ENCODE measurements at regions not wholly inside any gene's neighbourhood (a gene's known extent, or its start where the extent isn't known, plus 50 kb on each side); places are given as distances from the start of the nearest gene placed in this dataset.

DNA sequence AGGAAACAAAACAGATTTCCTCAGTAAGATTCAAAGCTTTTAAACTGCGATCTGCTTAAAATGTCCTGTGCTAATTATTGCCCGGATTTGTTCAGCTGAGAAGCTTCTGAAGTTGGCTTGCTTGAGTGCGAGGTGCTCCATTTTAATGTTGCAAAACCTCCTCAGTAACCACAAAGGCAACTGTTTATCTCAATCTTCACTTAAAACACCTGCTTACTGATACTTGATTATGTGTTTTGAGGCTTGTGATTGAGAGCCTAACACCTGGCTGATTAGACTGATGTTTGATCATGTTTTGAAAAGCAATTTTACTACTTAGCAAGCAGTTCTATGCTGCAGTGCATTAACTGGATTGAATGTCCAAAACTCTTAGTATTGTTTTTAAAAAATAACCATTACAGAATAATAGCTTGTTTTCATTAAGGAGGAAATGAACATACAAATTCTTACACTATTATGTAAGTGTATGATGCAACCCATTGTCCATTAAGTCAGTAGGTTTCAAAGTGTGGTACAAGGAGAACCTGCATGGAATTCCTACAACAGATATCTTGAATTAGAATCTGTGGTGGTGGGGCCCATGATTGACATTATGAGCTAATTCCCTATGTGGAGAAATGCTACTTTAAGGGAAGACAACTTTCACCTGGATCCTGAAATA, 96.9 kb upstream of the FAM180A start:
- no peak overlapping the region for H3K27ac ChIP-seq (ENCODE audit: low read length)
- ChIA-PET CTCF (no interaction called here), POLR2A (no interaction called here)
- intact Hi-C loops (cut with micrococcal nuclease; ENCODE audit: unreplicated experiment) (no loop called here), in situ Hi-C loops (cut with HindIII; ENCODE audit: low pct_unique_long_range_greater_than_20kb, low sequenced_read_pairs) (no loop called here)
- no peak for DNase-seq (ENCODE audit: low read depth, low spot score)
- TF ChIP-seq POLR2AphosphoS5 (IDR thresholded peaks at IDR 0.05; ENCODE audit: low read depth, low read length) (no peak), SIN3A (IDR thresholded peaks at IDR 0.05; ENCODE audit: borderline replicate concordance, insufficient read depth, low read depth, low read length) (no peak), TCF7L2 (IDR thresholded peaks at IDR 0.05; ENCODE audit: low read depth, low read length) (no peak)
- TF ChIP-seq, protein P1, sequence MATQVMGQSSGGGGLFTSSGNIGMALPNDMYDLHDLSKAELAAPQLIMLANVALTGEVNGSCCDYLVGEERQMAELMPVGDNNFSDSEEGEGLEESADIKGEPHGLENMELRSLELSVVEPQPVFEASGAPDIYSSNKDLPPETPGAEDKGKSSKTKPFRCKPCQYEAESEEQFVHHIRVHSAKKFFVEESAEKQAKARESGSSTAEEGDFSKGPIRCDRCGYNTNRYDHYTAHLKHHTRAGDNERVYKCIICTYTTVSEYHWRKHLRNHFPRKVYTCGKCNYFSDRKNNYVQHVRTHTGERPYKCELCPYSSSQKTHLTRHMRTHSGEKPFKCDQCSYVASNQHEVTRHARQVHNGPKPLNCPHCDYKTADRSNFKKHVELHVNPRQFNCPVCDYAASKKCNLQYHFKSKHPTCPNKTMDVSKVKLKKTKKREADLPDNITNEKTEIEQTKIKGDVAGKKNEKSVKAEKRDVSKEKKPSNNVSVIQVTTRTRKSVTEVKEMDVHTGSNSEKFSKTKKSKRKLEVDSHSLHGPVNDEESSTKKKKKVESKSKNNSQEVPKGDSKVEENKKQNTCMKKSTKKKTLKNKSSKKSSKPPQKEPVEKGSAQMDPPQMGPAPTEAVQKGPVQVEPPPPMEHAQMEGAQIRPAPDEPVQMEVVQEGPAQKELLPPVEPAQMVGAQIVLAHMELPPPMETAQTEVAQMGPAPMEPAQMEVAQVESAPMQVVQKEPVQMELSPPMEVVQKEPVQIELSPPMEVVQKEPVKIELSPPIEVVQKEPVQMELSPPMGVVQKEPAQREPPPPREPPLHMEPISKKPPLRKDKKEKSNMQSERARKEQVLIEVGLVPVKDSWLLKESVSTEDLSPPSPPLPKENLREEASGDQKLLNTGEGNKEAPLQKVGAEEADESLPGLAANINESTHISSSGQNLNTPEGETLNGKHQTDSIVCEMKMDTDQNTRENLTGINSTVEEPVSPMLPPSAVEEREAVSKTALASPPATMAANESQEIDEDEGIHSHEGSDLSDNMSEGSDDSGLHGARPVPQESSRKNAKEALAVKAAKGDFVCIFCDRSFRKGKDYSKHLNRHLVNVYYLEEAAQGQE (IDR thresholded peaks at IDR 0.05; ENCODE audit: insufficient read depth in 1 of 2, low read depth in 2 of 2, low read length in 1 of 2): no peak
- TF ChIP-seq, protein P2, sequence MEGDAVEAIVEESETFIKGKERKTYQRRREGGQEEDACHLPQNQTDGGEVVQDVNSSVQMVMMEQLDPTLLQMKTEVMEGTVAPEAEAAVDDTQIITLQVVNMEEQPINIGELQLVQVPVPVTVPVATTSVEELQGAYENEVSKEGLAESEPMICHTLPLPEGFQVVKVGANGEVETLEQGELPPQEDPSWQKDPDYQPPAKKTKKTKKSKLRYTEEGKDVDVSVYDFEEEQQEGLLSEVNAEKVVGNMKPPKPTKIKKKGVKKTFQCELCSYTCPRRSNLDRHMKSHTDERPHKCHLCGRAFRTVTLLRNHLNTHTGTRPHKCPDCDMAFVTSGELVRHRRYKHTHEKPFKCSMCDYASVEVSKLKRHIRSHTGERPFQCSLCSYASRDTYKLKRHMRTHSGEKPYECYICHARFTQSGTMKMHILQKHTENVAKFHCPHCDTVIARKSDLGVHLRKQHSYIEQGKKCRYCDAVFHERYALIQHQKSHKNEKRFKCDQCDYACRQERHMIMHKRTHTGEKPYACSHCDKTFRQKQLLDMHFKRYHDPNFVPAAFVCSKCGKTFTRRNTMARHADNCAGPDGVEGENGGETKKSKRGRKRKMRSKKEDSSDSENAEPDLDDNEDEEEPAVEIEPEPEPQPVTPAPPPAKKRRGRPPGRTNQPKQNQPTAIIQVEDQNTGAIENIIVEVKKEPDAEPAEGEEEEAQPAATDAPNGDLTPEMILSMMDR (IDR thresholded peaks at IDR 0.05): no peak
- BruUV-seq (replicated peaks): no TSS peak
- H3K4me3 ChIP-seq (ENCODE audit: low read depth in 2 of 2, low read length in 2 of 2): no peak overlapping the region
- no peaks in the 10 kb centered on the region for H3K36me3 ChIP-seq (ENCODE audit: control insufficient read depth, insufficient read depth, low read length)
- no peaks in the 10 kb centered on the region for H3K4me1 ChIP-seq (ENCODE audit: control insufficient read depth, insufficient read depth, low read length)
- ATAC-seq: no peak
- no peaks in the 10 kb centered on the region for H3K27me3 ChIP-seq (ENCODE audit: control insufficient read depth, insufficient read depth, low read length)
- no peaks in the 10 kb centered on the region for H3K9me3 ChIP-seq (ENCODE audit: control insufficient read depth, insufficient read depth, low read depth, low read length)

DNA sequence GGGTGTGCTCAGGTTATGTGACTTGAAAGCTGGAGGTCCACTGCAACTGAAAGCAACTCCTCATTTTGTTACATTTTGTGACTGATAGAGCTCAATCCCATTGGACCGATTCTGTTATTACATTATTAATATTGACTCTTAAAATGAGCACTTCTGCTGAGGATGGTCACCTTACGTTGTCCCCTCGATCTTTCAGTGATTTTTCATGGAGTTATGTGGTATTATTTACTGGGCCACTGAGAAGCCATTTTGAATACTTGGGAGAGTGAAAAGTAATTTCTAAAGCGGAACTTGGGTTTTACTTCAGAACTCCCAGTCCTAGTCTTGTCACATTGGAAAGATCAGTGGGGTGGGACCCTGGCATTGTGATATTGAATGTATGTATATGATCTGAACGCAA, 96.3 kb upstream of the FAM180A start:
- Histone ChIP-seq H3K4me1 (ENCODE audit: control insufficient read depth, insufficient read depth, low read length) (no peaks in the 10 kb centered on the region), H3K9me3 (ENCODE audit: control insufficient read depth, insufficient read depth, low read depth, low read length) (no peaks in the 10 kb centered on the region), H3K4me3 (ENCODE audit: low read depth in 2 of 2, low read length in 2 of 2) (no peak overlapping the region), H3K27me3 (ENCODE audit: control insufficient read depth, insufficient read depth, low read length) (no peaks in the 10 kb centered on the region), H3K27ac (ENCODE audit: low read length) (no peak overlapping the region), H3K36me3 (ENCODE audit: control insufficient read depth, insufficient read depth, low read length) (no peaks in the 10 kb centered on the region)
- DNase-seq (ENCODE audit: low read depth, low spot score) (no peak), ATAC-seq (no peak)
- intact Hi-C loops (cut with micrococcal nuclease; ENCODE audit: unreplicated experiment): no loop called here
- ChIA-PET POLR2A (no interaction called here), CTCF (no interaction called here)
- TF ChIP-seq, protein P2 (IDR thresholded peaks at IDR 0.05): no peak
- TF ChIP-seq, protein P1 (IDR thresholded peaks at IDR 0.05; ENCODE audit: insufficient read depth in 1 of 2, low read depth in 2 of 2, low read length in 1 of 2): no peak
- TF ChIP-seq SIN3A (IDR thresholded peaks at IDR 0.05; ENCODE audit: borderline replicate concordance, insufficient read depth, low read depth, low read length): no peak
- no peak for TF ChIP-seq POLR2AphosphoS5 (IDR thresholded peaks at IDR 0.05; ENCODE audit: low read depth, low read length)
- no TSS peak for BruUV-seq (replicated peaks)
- in situ Hi-C loops (cut with HindIII; ENCODE audit: low pct_unique_long_range_greater_than_20kb, low sequenced_read_pairs): no loop called here

All from Panc1 (cell line).